Uterus (tissue), 2 donors: ENCODE measurements at regions not wholly inside any gene's neighbourhood (a gene's known extent, or its start where the extent isn't known, plus 50 kb on each side); places are given as distances from the start of the nearest gene placed in this dataset.

Experiments used
- POLR2A ChIP-seq, 2 donors: fragments of 450-650 bp; IDR thresholded peaks; one replicate each; pipeline ENCODE4 v1.6.1; 2016; ENCODE audit warnings: antibody characterized with exemption in 2 of 2, mild to moderate bottlenecking in 1 of 2, moderate library complexity in 1 of 2
- TF ChIP-seq, protein P1 (sequence below), 4 experiments: fragments of 200-600 bp in 2 of 4; fragments of 450-650 bp in 2 of 4; sonication (generic) in 2 of 4; IDR thresholded peaks; one replicate each; pipeline ENCODE4 v1.5.1; 2016 to 2019; ENCODE audit warnings: antibody characterized with exemption in 4 of 4, mild to moderate bottlenecking in 2 of 4, moderate library complexity in 1 of 4

DNA sequence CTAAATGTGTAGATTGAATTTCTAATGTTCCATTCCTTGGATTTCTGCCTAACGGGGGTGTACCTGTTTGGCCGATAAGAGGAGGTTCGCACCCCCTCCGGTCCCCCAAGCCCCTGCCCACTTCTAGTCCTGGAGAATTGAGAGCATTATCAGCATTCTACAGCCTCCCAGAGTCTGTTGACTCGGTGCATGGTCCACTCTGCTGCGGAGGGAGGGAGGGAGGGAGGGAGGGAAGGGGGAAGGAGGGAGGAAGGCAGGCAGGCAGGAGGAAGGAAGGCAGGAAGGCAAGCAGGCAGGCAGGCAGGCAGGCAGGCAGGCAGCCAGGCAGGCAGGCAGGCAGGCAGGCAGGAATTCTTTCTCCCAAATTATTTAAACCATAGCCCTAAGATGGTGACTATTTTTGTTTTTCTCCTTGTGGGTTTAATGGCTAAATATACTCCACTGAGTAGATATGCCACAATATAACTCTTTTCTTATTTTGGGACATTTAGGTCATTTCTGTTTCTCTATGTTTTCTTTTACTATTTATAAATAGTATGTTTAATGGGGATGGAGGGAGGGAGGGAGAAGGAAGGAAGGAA is 69.5 kb upstream of the CHST15 start:
- TF ChIP-seq, protein P1, sequence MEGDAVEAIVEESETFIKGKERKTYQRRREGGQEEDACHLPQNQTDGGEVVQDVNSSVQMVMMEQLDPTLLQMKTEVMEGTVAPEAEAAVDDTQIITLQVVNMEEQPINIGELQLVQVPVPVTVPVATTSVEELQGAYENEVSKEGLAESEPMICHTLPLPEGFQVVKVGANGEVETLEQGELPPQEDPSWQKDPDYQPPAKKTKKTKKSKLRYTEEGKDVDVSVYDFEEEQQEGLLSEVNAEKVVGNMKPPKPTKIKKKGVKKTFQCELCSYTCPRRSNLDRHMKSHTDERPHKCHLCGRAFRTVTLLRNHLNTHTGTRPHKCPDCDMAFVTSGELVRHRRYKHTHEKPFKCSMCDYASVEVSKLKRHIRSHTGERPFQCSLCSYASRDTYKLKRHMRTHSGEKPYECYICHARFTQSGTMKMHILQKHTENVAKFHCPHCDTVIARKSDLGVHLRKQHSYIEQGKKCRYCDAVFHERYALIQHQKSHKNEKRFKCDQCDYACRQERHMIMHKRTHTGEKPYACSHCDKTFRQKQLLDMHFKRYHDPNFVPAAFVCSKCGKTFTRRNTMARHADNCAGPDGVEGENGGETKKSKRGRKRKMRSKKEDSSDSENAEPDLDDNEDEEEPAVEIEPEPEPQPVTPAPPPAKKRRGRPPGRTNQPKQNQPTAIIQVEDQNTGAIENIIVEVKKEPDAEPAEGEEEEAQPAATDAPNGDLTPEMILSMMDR (IDR thresholded peaks at IDR 0.05) = no peak
- TF ChIP-seq POLR2A (IDR thresholded peaks at IDR 0.05) = no peak
